Skin of body (tissue), 1 donor: ENCODE measurements at regions not wholly inside any gene's neighbourhood (a gene's known extent, or its start where the extent isn't known, plus 50 kb on each side); places are given as distances from the start of the nearest gene placed in this dataset.

Experiments
- DNase-seq: peaks from one replicate; lab custom pipeline; 2025; lab: John Stamatoyannopoulos, UW

DNA sequence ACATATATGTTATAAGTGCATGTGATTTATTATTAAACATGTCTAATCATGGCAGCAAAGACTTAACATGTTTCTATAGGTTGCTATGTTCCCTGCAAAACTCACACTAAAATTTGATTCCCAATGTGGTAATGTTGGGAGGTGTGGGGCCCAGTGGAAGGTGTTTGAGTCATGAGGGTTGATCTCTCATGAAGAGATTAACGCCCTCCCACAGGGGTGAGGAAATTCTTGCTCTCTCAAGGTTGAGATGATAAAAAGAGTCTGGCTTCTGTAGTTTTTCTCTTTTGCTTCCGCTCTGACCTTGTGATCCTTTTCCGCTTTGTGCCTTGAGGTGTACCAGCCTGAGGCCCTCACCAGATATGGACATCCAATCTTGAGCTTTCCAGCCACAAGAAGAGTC is 737.5 kb upstream of the SLITRK5 start:
- DNase-seq = no peak

DNA sequence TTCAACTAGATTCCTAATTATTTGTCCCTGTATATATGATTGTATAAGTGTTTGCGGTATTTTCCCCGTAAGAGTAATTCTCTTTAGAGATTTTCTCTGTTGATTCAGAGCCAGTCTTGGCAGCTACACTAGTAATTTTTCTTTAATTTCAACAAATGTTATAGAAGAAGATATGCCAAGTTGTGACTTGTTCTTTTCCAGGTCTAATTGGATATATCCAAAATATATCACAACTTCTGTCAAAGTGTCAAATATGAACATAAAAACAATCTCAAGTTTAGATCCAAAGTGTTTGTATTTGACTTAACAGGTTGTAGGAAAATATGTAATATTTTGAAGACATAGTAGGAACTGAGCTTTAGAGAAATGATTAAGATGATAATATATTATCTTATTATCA is 733.9 kb upstream of the SLITRK5 start:
- no peak for DNase-seq

DNA sequence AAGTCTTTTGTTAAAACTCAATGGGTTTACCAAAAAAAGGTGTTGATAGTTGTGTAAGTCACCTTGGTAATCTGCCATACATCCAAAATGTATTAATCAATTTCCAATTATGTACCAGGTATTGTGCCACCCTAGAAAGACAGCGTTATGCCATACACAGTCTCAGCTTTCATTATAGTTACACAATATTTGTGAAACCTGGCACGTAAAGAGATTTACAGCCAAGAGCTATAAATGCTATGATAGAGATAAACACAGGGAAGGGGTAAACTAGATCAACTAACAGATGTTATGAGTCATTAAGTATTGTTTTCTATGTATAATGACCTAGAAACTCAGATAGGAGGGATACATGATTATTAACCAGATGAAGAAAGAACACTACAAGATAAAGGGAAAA is 725.6 kb upstream of the SLITRK5 start:
- no peak for DNase-seq

DNA sequence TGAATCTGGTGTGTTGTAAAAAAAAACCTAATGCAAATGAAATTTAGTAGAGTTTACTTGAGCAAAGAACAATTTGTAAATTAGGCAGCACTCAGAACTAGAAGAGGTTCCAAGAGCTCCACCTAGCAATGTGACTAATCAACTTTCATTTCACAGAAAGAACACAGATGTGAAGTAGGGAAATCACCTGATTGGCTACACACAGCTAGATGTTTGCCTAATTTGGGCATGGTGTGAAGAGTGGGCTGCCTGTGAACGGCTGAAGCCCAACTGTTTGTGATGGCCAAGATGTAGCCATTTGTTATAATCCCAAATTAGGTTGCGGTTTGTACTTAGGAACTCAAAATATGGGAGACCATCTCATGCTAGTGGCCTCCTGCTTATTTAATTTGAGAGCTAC is 724.4 kb upstream of the SLITRK5 start:
- no peak for DNase-seq

DNA sequence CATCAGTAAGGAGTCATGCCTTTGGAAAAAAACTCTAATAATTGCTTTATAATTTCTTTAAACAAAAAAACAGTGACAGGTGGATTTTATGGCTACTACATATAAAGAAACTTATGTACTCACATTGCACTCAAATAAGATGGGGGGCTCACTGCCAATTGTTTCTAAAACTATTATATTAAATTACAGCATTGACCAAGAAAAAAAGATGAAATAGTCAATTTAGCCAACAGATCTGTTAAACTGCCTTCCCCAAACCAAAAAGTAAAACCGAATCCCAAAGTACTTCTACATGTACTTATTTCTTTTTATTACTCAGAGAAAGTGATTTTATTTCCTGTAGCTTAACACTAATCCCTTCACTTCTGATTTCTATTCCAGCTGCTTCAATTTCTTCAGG is 716.8 kb upstream of the SLITRK5 start:
- DNase-seq = no peak

DNA sequence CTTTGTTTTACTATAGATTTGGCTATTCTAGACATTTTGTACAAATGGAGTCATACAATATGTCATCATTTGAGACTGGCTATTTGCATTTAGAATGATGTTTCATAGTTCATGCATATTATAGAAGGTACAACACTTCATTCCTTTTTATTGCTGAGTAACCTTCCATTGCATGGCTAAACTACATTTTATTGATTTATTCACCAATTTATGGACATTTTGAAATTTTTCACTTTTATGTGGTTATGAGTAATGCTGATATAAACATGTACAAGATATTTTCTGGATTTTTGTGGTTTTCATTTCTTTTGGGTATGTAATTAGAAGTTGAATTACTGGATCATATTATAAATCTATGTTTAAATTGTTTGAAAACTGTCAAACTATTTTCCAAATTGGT is 710.3 kb upstream of the SLITRK5 start:
- no peak for DNase-seq

DNA sequence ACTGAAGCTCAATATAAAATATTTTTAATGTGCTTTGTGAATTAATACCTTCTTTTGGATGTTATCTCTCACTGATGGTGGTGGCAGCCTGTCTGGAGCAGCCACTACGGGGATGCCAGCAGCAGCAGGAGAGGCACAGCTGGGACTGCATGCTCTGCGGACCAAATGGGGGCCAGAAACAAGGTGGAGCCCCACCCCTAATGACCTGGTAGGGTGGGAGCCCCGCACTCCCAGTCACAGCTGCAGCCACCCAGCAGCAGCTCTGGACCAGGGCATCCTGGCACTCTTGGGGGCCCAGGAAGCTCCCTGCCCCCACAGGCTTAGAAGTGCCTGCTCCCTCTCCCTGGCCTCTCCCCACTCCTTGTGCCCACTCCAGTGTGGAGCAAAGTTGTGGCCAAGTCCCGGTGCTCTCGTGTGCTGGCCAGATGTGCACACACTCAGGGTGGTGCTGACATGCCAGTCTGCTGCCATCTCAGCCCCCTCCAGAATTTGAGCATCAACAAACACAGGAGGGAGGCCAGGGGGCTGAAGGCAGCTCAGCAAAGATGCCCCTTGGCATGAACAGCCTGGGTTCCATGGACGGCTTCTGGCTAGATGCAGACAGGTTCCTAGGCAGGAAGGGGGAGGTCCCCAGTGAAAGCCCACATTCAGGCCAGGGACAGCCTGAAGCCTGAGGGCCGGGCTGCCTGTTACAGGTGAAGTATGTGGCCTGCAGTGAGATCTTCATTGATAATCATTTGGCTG is 696.7 kb upstream of the SLITRK5 start:
- no peak for DNase-seq

DNA sequence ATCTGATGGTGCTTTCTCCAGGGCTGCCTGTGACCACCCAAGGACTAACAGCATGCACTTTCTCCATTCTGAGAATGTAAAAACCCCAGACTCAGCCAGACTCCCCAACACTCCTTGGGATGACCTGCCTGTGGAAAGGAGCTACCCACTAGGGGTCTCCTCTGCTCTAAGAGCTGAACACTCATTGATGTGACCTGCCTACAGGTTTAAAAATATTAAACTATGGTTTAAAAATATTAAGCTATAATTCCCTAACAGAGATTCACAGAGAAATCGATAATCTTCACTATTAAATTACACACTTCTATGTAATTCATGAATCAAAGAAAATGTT is 696.2 kb upstream of the SLITRK5 start:
- DNase-seq = no peak

DNA sequence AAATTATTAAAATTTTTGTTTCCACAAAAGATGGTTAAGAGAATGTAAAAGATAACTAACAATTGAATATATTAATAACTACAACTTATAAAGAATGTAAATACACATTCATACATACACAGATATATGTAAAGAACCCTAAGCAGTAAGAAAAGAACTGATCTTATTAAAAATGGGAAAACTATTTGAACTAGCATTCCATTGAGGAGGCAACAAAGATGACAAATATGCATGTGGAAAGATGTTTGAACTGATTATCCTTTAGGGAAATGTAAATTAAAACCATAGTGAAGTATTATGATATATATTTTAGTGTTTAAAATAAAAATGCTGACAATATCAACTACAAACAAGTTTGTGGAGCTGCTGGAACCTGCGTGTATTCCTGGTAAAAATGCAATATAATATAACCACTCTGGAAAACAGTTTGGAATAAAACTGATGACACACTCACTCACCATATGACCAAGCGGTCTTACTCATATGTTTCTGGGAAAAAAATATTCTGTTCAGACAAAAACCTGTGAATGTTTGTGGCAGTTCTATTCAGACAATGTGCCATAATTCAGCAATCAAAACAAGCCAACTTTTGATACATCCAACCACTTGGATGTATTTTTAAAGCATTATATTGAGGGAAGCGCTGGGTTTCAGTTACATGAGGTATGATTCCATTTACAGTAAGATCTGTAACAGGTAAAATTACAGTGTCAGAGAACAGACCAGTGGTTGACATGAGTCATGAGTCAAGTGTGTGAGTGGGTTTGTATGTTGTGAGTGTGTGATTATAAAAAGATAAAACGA is 694.4 kb upstream of the SLITRK5 start:
- DNase-seq = no peak

DNA sequence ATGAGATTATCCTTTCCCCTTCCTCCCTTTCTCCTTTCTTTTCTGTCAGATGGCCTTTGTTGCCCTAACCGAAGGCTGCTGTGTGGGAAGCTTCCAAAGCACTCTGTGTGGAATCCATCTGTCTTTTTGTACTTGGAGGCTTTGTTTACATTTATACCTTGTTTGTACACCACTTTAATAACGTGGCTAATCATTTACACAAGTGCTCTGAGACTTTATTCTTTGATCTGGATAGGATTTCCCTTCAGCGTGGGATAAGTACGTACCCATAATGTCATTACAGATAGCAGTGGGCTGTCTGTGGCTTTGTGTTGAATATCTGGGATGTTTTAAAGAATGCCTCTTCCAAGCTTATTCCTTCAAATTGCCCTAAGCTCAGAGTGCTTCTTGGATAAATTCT is 684.7 kb upstream of the SLITRK5 start:
- DNase-seq = no peak

DNA sequence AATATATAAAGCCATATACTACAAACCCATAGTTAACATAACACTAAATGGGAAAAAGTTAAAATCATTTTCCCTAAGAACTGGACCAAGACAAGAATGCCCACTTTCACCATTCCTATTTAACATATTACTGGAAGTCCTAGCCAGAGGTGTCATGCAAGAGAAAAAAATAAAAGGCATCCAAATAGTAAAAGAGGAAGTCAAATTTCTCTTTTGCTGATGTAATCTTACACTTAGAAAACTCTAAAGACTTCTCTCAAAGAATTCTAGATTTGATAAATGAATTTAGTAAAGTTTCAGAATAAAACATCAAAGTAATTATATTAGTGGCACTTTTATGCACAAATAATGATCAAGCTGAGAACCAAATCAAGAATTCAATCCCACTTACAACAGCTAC is 678.9 kb upstream of the SLITRK5 start:
- no peak for DNase-seq

DNA sequence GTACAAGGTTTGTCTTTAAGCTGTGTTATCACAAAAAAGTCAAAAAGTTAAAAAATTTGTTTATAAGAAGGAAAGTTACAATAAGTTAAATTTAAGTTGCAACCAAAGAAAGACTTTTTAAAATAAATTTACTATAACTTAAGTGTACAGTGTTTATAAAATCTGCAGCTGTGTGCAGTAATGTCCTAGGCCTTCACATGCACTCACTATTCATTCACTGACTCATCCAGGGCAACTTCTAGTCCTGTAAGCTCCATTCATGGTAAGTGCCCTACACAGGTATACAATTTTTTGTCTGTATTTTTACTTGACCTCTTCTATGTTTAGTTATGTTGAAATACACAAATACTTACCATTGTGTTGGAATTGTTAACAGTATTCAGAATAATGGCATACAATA is 667.9 kb upstream of the SLITRK5 start:
- no peak for DNase-seq

DNA sequence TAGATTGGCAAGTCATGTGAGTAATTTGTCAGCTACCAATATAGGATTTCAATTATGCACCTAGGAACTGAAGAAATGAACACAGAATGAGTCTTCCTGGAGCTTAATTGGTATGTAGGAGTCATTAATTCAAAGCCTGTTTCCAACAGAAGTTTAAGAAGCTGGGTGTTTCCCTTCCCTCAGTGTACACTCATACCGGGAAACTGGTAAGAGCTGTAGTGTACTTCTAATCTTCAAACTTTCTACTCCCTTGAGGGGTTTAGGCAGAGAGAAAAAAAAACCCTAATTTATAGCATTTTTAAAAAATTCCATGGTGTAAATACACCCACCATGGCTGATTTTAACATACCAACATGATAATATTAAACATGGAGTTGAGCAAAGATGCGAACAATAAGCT is 665.7 kb upstream of the SLITRK5 start:
- no peak for DNase-seq

DNA sequence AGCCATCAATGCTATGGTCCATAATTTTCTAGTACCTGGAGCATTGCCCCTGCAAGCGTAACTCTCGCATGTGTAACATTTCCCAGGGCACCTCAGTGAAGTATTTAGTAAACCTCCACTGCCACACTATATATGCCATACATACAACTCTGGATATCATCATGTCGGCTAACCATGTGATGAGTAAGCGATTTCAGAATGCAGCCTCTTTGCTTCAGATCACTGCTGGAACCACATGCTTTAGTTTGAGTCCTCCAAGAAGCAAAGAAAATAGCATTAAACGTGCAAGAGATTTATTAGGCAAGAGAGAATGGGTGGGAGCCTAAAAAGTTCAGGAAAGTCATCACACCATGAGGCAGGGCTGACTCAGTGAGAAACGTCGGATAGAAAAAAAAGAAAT is 635.6 kb upstream of the SLITRK5 start:
- no peak for DNase-seq

DNA sequence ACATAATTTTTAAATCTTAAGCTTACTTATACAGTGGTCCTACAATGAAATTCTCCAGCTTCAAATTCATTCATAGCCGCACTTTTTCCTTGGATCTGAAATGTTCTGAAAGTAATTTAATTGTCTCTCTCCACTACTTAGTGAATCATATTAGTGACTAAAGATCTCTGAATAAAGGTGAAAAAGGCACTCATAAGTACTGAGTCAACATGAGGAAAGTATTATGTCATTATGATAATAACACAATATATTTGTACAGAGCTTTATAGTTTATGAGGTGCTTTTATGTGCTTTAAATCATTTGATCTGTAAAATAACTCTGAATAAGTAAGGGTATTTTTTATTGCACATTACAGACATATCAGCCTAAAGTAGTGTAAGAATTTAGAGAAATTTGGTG is 628.2 kb upstream of the SLITRK5 start:
- no peak for DNase-seq

DNA sequence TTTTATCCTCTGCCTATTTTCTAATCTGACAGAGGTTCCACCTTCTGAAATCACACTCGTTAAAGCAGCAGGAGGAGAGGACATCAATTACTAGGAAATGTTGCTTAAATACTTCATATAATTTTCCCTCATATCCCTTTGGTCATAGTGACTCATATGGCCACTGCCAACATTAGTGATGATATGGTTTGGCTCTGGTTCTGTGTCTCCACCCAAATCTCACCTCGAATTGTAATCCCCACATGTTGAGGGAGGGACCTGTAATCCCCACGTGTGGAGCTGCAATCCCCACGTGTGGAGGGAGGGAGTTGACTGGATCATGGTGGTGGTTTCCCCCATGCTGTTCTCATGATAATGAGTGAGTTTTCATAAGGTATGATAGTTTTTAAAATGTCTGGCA is 618.4 kb upstream of the SLITRK5 start:
- no peak for DNase-seq

DNA sequence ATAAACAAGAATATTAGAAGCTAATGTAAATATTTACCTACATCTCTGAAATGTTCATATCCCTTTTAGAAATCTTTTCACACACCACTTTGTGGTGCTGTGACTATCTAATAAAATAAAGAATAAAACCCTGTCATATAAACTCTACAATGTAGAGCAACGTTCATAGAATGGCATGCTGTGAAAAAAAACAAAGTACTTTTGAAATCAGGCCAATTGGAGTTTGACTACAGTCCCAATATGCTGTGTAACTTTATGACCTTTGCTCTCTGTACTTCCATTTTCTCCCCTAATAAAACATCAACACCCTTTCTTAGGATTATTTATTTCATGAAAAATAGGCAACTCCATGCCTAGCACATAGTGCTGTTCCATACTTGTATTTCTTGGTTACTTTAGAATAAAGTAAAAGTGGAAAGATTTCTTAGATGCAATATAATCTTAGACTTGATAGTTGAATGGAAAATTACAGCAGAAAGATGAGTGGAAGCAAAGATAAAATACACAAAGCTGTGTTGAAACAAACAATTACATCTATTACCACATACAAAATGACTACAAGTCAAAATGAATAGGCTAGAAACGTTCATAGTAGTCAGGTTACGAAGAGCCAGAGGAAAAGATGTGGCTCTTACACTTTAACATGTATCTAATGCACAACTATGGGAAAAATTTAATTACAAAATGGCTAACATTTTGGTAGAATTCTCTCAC is 613.2 kb upstream of the SLITRK5 start:
- no peak for DNase-seq

DNA sequence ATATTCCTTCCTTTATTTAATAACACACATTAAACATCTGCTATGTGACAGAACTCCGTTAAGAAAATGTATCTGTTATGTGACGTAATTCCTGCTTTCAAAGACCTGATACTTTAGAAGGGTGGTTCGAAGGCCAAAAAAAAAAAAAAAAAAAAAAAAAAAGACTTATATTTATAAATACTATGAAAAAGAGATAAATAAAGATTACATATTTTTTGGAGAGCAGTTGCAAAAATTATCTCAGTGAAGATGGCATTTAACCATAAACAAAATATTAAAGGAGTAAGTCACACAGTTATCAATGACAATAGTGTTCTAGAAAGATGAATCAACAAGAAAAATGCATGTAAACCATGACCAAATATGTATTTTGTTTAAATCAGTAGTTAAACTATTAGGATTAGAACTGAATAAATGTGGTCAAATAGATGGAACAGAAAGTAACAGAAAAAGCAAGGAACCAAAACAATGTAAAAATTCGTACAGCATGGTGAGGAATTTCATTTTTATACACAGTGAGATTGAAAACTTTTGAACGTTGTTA is 612.3 kb upstream of the SLITRK5 start:
- DNase-seq = no peak

DNA sequence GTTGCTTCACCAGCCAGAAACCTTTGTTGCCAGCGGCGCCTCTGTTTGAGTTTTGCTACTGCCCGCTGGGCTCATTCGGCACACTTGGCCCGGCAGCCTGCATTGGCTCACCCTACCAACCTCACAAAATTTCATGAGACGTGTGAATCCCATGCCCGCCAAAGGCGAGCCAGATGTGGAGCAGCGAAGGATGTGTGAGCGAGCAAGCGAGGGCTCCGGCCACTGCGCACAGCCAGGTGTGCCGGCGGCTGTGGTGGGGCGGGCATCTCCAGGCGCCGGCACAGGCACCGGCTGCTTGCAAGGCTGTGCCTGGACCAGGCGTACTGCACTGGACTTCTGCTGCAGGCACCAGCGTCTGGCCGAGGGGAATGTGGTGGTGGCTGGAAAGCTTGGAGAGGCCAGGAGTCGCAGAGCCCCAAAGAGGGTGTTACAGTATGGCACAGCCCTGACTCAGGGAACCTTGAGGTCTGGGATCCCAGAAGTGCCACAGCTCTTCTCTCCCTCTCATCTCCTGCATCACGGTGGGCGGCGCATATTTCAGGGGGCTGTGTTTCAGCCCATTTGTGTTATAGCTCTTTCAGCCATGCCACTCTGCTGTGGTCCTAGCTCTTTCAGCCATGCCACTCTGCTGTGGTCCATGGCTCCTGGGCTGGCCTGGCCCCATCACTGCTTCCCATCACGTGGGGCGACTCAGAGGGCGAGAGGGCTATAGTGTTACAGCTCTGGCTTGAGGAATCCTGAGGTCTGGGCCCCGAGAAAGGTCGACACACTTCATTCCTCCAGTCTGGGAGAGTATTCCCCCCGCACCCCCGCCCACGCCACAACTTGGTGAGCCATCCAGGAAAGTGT is 592.0 kb upstream of the SLITRK5 start:
- no peak for DNase-seq

DNA sequence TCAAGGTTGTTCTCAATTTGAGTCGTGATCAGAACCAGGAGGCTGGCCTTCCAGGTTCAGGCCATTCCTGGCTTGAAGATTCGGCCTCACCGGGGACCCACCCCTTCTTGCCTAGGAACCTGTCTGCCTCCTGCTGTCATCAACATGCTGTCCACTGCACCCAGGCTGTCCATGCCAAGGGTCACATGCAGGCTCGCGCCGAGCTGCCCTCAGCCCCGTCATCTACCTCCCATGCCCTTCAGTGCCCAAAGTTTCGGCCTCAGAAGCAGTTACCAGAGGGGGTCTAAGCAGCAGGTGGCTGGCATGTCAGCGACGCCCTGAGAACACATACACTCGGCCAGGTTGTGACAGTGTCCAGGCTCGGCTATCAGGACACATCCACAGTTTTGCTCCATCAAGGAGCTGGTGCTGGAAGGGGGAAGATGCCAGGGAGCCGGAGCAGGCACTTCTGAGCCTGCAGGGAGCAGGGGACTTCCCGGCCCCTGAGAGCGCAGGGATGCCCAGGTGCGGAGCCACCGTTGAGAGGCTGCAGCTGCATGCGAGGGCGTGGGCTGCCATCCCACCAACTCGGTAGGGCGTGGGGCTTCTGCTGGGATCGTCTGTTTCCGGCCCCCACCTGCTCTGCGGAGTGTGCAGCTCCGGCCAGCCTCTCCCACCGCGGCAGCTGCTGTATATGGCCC is 590.9 kb upstream of the SLITRK5 start:
- no peak for DNase-seq

DNA sequence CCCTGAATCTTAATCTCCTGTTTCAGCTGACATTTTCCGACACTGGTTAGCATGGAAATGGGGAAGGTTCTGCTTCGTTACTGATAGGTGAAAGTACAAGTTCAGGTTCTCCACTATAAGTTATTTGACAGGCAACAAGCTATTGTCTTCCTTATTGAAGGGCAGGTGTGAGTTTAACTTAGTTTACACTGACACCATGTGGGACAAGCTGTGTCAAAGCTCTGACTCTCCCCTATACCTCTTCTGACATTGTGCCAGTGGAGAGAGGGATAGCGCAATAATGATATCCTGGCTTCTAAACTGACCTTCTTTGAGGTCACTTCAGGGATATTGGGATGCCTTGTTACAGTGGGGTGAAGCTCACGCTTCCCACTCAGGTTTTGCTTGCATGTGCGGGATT is 587.0 kb upstream of the SLITRK5 start:
- DNase-seq = no peak
